Neutrophil (primary cell): ENCODE measurements at regions not wholly inside any gene's neighbourhood (a gene's known extent, or its start where the extent isn't known, plus 50 kb on each side); places are given as distances from the start of the nearest gene placed in this dataset.

Experiments used
- H3K27ac ChIP-seq: fragments of 200-600 bp; sonication (generic); 2 replicates; pipeline ENCODE4 v1.5.1; 2016; ENCODE audit warnings: mild to moderate bottlenecking, moderate library complexity
- H3K27me3 ChIP-seq: fragments of 200-600 bp; sonication (generic); 2 replicates; pipeline ENCODE4 v1.6.0; 2016; ENCODE audit warnings: mild to moderate bottlenecking
- H3K36me3 ChIP-seq: fragments of 200-600 bp; sonication (generic); 2 replicates; pipeline ENCODE4 v1.5.1; 2017
- H3K4me1 ChIP-seq, 2 experiments: fragments of 200-600 bp in 1 of 2; sonication (generic) in 1 of 2; 1 replicate in 1 of 2; 2 replicates in 1 of 2; pipeline versions ENCODE4 v1.5.1 to v1.6.1; 2013 to 2016; ENCODE audit warnings: low read depth in 1 of 2, low read length in 1 of 2, mild to moderate bottlenecking in 1 of 2, moderate library complexity in 1 of 2; ENCODE audit not compliant: control insufficient read depth in 1 of 2, insufficient read depth in 1 of 2
- H3K4me3 ChIP-seq, 2 experiments: fragments of 200-600 bp in 1 of 2; sonication (generic) in 1 of 2; 1 replicate in 1 of 2; 2 replicates in 1 of 2; pipeline ENCODE4 v1.5.1; 2013 to 2016; ENCODE audit warnings: low read depth in 1 of 2, low read length in 1 of 2, mild to moderate bottlenecking in 1 of 2, moderate library complexity in 1 of 2
- H3K9me3 ChIP-seq: fragments of 200-600 bp; sonication (generic); 2 replicates; pipeline ENCODE4 v1.5.1; 2016
- TF ChIP-seq, protein P1 (sequence below): fragments of 200-600 bp; sonication (generic); IDR thresholded peaks from 2 replicates; pipeline ENCODE4 v1.5.1; 2016; ENCODE audit warnings: antibody characterized with exemption

- H3K27me3 ChIP-seq = no peaks in the 10 kb centered on the region
- H3K4me3 ChIP-seq = no peak overlapping the region
- TF ChIP-seq, protein P1, sequence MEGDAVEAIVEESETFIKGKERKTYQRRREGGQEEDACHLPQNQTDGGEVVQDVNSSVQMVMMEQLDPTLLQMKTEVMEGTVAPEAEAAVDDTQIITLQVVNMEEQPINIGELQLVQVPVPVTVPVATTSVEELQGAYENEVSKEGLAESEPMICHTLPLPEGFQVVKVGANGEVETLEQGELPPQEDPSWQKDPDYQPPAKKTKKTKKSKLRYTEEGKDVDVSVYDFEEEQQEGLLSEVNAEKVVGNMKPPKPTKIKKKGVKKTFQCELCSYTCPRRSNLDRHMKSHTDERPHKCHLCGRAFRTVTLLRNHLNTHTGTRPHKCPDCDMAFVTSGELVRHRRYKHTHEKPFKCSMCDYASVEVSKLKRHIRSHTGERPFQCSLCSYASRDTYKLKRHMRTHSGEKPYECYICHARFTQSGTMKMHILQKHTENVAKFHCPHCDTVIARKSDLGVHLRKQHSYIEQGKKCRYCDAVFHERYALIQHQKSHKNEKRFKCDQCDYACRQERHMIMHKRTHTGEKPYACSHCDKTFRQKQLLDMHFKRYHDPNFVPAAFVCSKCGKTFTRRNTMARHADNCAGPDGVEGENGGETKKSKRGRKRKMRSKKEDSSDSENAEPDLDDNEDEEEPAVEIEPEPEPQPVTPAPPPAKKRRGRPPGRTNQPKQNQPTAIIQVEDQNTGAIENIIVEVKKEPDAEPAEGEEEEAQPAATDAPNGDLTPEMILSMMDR = no peak
These were observed 111.9 kb upstream of the COL5A2 start for GRCh38 chr2:189291460-189291859.

DNA sequence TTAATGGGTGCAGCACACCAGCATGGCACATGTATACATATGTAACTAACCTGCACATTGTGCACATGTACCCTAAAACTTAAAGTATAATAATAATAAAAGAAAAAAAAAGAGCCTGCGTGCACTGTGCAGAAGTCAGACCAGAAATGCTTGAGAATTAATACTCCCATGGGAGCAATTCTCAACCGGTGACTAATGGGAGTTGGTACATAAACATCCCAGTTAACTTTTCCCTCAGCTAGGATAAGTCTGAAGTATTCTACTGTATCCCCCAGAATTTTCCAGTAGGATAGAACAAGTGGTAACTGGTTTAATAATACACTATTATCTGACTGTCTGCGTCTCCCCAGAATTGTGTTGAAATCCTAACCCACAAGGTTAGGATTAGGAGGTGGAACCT is 113.6 kb upstream of the COL5A2 start:
- Histone ChIP-seq H3K4me3 (no peak overlapping the region), H3K9me3 (no peaks in the 10 kb centered on the region), H3K4me1 (no peaks in the 10 kb centered on the region), H3K27ac (no peak overlapping the region), H3K36me3 (no peaks in the 10 kb centered on the region), H3K27me3 (no peaks in the 10 kb centered on the region)
- TF ChIP-seq, protein P1 = no peak

More at GRCh38 chr2:189291460-189291859, 111.9 kb upstream of the COL5A2 start:
- Histone ChIP-seq H3K9me3 (no peaks in the 10 kb centered on the region), H3K4me1 (no peaks in the 10 kb centered on the region), H3K27ac (no peak overlapping the region), H3K36me3 (no peaks in the 10 kb centered on the region)

DNA sequence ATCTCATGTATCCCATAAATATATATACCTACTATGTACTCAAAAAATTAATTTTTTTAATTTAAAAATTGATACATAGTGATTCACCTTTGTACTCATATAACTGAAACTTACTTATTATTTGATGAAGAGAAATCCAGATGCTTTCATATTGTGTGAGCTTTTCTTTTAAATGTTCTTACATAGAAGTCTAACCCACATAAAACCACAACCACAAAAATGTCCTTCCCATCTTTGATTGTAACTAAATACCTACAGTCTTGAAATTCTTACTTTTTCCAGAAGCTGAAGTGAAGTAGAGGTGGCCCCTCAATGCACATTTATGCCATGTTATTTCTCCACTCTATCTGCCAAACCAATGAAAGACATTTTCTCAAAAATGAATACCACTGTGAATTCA is 117.9 kb upstream of the COL5A2 start:
- no peaks in the 10 kb centered on the region for H3K27me3 ChIP-seq
- no peaks in the 10 kb centered on the region for H3K36me3 ChIP-seq
- no peak overlapping the region for H3K27ac ChIP-seq
- H3K4me3 ChIP-seq = no peak overlapping the region
- H3K9me3 ChIP-seq = no peaks in the 10 kb centered on the region
- TF ChIP-seq, protein P1 = no peak
- H3K4me1 ChIP-seq = no peaks in the 10 kb centered on the region

GRCh38 chr2:189298038-189298437 is 118.5 kb upstream of the COL5A2 start:
- no peaks in the 10 kb centered on the region for H3K9me3 ChIP-seq
- H3K4me3 ChIP-seq = no peak overlapping the region
- no peak overlapping the region for H3K27ac ChIP-seq
- no peaks in the 10 kb centered on the region for H3K4me1 ChIP-seq
- H3K27me3 ChIP-seq = no peaks in the 10 kb centered on the region
- TF ChIP-seq, protein P1 = no peak
- H3K36me3 ChIP-seq = no peaks in the 10 kb centered on the region

GRCh38 chr2:189298481-189298880 is 118.9 kb upstream of the COL5A2 start:
- H3K27me3 ChIP-seq = no peaks in the 10 kb centered on the region
- no peaks in the 10 kb centered on the region for H3K36me3 ChIP-seq
- no peaks in the 10 kb centered on the region for H3K4me1 ChIP-seq
- TF ChIP-seq, protein P1 = no peak
- no peak overlapping the region for H3K27ac ChIP-seq
- H3K9me3 ChIP-seq = no peaks in the 10 kb centered on the region
- H3K4me3 ChIP-seq = no peak overlapping the region

GRCh38 chr2:189299974-189300373 is 120.4 kb upstream of the COL5A2 start:
- Histone ChIP-seq H3K4me1 (no peaks in the 10 kb centered on the region), H3K4me3 (no peak overlapping the region), H3K27ac (no peak overlapping the region), H3K9me3 (no peaks in the 10 kb centered on the region), H3K27me3 (no peaks in the 10 kb centered on the region), H3K36me3 (no peaks in the 10 kb centered on the region)
- TF ChIP-seq, protein P1 = no peak
